ENCODE measurements at regions not wholly inside any gene's neighbourhood (a gene's known extent, or its start where the extent isn't known, plus 50 kb on each side); places are given as distances from the start of the nearest gene placed in this dataset.

DNA sequence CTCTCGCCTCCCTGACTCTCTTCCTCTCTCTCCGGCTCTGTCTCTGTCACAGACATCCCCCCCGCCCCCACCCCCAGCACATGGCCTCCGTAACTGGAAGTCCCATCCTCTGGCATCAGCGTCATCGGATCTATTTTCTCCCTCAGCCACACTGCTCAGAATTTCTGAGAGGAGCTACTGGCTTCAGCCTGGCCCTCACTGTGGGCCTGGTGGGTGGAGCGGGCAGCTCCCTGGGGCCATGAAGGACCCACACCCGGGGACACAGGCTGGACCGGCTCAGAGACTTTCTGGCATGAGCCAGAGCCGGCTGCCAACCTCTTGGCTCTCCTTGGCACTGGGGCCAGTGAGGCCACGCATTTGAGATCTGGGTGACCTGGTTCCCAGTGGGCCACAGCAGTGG lies 61.2 kb upstream of the CASZ1 start:
- TF ChIP-seq CTCF (IDR thresholded peaks at IDR 0.05 in 2 of 3, conservative IDR thresholded peaks at IDR 0.05 in 1 of 3; ENCODE audit: control insufficient read depth in 2 of 3, extremely low read depth in 1 of 3, insufficient read depth in 1 of 3, low read depth in 3 of 3, low read length in 3 of 3) (no peak), ZBED1 (IDR thresholded peaks at IDR 0.05; ENCODE audit: borderline replicate concordance) (no peak), CEBPB (IDR thresholded peaks at IDR 0.05; ENCODE audit: borderline replicate concordance in 1 of 2, low read depth in 2 of 2, low read length in 2 of 2) (no peak)

Data from GM12878 (cell line).